ENCODE measurements at regions not wholly inside any gene's neighbourhood (a gene's known extent, or its start where the extent isn't known, plus 50 kb on each side); places are given as distances from the start of the nearest gene placed in this dataset.

DNA sequence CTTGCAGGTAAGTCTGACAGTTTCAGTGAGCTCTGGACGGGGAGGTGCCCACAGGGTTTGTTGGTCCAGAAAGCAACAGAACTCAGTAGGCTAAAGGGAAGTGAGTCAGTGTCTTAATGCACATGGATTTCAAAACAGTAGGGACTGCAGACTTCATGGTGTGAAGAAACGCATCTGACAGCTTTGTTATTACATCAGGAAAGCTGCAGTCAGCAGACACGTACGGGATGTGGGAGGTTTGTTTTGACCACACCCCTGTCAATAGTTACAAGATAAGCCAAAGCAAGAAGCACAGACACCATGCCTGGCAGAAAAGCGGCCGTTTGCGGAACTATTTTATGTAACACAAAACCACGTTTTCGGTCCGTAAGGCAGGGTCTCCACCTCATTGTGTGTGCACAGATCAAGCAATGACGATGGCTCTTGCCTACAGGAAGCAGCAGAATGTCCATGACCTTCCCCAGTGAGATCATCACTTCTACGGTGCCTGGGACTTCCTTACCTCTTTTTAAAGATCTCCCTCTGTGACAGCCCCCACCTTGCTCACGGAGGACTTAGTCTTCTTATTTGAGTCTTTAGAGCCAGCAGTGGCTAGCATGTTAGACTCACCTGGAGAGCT, 58.2 kb upstream of the FTH1 start (continued):
- TF ChIP-seq, protein P1, sequence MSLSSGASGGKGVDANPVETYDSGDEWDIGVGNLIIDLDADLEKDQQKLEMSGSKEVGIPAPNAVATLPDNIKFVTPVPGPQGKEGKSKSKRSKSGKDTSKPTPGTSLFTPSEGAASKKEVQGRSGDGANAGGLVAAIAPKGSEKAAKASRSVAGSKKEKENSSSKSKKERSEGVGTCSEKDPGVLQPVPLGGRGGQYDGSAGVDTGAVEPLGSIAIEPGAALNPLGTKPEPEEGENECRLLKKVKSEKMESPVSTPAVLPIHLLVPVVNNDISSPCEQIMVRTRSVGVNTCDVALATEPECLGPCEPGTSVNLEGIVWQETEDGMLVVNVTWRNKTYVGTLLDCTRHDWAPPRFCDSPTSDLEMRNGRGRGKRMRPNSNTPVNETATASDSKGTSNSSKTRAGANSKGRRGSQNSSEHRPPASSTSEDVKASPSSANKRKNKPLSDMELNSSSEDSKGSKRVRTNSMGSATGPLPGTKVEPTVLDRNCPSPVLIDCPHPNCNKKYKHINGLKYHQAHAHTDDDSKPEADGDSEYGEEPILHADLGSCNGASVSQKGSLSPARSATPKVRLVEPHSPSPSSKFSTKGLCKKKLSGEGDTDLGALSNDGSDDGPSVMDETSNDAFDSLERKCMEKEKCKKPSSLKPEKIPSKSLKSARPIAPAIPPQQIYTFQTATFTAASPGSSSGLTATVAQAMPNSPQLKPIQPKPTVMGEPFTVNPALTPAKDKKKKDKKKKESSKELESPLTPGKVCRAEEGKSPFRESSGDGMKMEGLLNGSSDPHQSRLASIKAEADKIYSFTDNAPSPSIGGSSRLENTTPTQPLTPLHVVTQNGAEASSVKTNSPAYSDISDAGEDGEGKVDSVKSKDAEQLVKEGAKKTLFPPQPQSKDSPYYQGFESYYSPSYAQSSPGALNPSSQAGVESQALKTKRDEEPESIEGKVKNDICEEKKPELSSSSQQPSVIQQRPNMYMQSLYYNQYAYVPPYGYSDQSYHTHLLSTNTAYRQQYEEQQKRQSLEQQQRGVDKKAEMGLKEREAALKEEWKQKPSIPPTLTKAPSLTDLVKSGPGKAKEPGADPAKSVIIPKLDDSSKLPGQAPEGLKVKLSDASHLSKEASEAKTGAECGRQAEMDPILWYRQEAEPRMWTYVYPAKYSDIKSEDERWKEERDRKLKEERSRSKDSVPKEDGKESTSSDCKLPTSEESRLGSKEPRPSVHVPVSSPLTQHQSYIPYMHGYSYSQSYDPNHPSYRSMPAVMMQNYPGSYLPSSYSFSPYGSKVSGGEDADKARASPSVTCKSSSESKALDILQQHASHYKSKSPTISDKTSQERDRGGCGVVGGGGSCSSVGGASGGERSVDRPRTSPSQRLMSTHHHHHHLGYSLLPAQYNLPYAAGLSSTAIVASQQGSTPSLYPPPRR (CRISPR knock-in tag; IDR thresholded peaks at IDR 0.05; ENCODE audit: borderline replicate concordance): peak; percentile 60; the same call in 1 of the 2 replicates
- TF ChIP-seq NFATC3 (IDR thresholded peaks at IDR 0.05): no peak
- TF ChIP-seq ARNT (IDR thresholded peaks at IDR 0.05): peak; percentile 74 to 96; a peak in 3 of 4 replicates
- TF ChIP-seq ZNF764 (CRISPR knock-in tag; IDR thresholded peaks at IDR 0.05; ENCODE audit: low read depth): no peak
- 0 out of 2 replicates have a peak, but pooled peaks have one; percentile 21 for TF ChIP-seq POLR2G (IDR thresholded peaks at IDR 0.05; ENCODE audit: low read depth, low read length)
- TF ChIP-seq ZBTB17 (CRISPR knock-in tag; IDR thresholded peaks at IDR 0.05): no peak
- TF ChIP-seq, protein P2, sequence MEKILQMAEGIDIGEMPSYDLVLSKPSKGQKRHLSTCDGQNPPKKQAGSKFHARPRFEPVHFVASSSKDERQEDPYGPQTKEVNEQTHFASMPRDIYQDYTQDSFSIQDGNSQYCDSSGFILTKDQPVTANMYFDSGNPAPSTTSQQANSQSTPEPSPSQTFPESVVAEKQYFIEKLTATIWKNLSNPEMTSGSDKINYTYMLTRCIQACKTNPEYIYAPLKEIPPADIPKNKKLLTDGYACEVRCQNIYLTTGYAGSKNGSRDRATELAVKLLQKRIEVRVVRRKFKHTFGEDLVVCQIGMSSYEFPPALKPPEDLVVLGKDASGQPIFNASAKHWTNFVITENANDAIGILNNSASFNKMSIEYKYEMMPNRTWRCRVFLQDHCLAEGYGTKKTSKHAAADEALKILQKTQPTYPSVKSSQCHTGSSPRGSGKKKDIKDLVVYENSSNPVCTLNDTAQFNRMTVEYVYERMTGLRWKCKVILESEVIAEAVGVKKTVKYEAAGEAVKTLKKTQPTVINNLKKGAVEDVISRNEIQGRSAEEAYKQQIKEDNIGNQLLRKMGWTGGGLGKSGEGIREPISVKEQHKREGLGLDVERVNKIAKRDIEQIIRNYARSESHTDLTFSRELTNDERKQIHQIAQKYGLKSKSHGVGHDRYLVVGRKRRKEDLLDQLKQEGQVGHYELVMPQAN (IDR thresholded peaks at IDR 0.05; ENCODE audit: borderline replicate concordance): peak; percentile 61; the same call in 1 of the 2 replicates
- no peak for TF ChIP-seq BRD4 (IDR thresholded peaks at IDR 0.05)
- peak; percentile 92 for TF ChIP-seq TCF3 (CRISPR knock-in tag; IDR thresholded peaks at IDR 0.05)
- TF ChIP-seq, protein P3, sequence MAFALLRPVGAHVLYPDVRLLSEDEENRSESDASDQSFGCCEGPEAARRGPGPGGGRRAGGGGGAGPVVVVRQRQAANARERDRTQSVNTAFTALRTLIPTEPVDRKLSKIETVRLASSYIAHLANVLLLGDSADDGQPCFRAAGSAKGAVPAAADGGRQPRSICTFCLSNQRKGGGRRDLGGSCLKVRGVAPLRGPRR (CRISPR knock-in tag; IDR thresholded peaks at IDR 0.05): no peak
- TF ChIP-seq SMARCC2 (IDR thresholded peaks at IDR 0.05; ENCODE audit: low read depth): peak; percentile 83; the same call in 1 of the 2 replicates
- no peak for TF ChIP-seq KLF10 (CRISPR knock-in tag; IDR thresholded peaks at IDR 0.05)
- no peak for TF ChIP-seq DLX4 (CRISPR knock-in tag; IDR thresholded peaks at IDR 0.05)
- TF ChIP-seq RAD51 (IDR thresholded peaks at IDR 0.05; ENCODE audit: borderline replicate concordance, low read depth): peak; percentile 66
- TF ChIP-seq CC2D1A (IDR thresholded peaks at IDR 0.05): 0 out of 2 replicates have a peak, but pooled peaks have one; percentile 11
- peak; percentile 58 for TF ChIP-seq DACH1 (IDR thresholded peaks at IDR 0.05; ENCODE audit: partially characterized antibody)
- TF ChIP-seq SAP30 (IDR thresholded peaks at IDR 0.05; ENCODE audit: borderline replicate concordance, insufficient read depth, low read depth, low read length, poor library complexity, severe bottlenecking): peak; percentile 56
- TF ChIP-seq ZNF668 (CRISPR knock-in tag; IDR thresholded peaks at IDR 0.05): no peak
- TF ChIP-seq ZNF696 (CRISPR knock-in tag; conservative IDR thresholded peaks at IDR 0.05): no peak
- peak; percentile 81 for TF ChIP-seq TAL1 (IDR thresholded peaks at IDR 0.05)
- TF ChIP-seq NFIC (IDR thresholded peaks at IDR 0.05): peak; percentile 86
- peak; percentile 90 for TF ChIP-seq KLF16 (IDR thresholded peaks at IDR 0.05)
- TF ChIP-seq FOXK2 (conservative IDR thresholded peaks at IDR 0.05 in 1 of 2, IDR thresholded peaks at IDR 0.05 in 1 of 2; ENCODE audit: low read depth in 2 of 2): peak; percentile 96
